SJSA1 (cell line): ENCODE measurements at regions not wholly inside any gene's neighbourhood (a gene's known extent, or its start where the extent isn't known, plus 50 kb on each side); places are given as distances from the start of the nearest gene placed in this dataset.

ENCODE experiments used
- DNase-seq, 2 experiments: peaks; one replicate each; pipeline ENCODE4 v3.0.0-alpha.2; 2015 to 2020; ENCODE audit warnings: low spot score in 2 of 2, low read depth in 1 of 2
- H3K27ac ChIP-seq: fragments of 250-450 bp; sonication (Bioruptor Pico); 2 replicates; pipeline ENCODE4 v1.5.1; 2020; ENCODE audit warnings: mild to moderate bottlenecking, moderate library complexity
- H3K27me3 ChIP-seq: fragments of 250-450 bp; sonication (Bioruptor Pico); replicated peaks from 2 replicates; pipeline ENCODE4 v1.5.1; 2020; ENCODE audit warnings: mild to moderate bottlenecking, moderate library complexity
- H3K36me3 ChIP-seq: fragments of 250-450 bp; sonication (Bioruptor Pico); 2 replicates; pipeline ENCODE4 v1.5.1; 2020; ENCODE audit warnings: mild to moderate bottlenecking
- H3K4me1 ChIP-seq: fragments of 250-450 bp; sonication (Bioruptor Pico); replicated peaks from 2 replicates; pipeline ENCODE4 v1.6.1; 2021; ENCODE audit warnings: mild to moderate bottlenecking
- H3K4me3 ChIP-seq: fragments of 250-450 bp; sonication (Bioruptor Pico); 2 replicates; pipeline ENCODE4 v1.5.1; 2020; ENCODE audit warnings: mild to moderate bottlenecking
- H3K9me3 ChIP-seq: fragments of 250-450 bp; sonication (Bioruptor Pico); replicated peaks from 2 replicates; pipeline ENCODE4 v1.5.1; 2020; ENCODE audit warnings: mild to moderate bottlenecking

- Histone ChIP-seq H3K4me1 (peaks cover 10% of the 10 kb centered on the region), H3K9me3 (no peaks in the 10 kb centered on the region), H3K27ac (no peak overlapping the region), H3K27me3 (no peaks in the 10 kb centered on the region; the same call in 1 of the 2 replicates), H3K4me3 (no peak overlapping the region), H3K36me3 (no peaks in the 10 kb centered on the region)
- no peak for DNase-seq
Measured at GRCh38 chr2:10964052-10964790, 52.5 kb downstream of the KCNF1 start.

- no peaks in the 10 kb centered on the region; the same call in 1 of the 2 replicates for H3K27me3 ChIP-seq
- no peak overlapping the region for H3K4me3 ChIP-seq
Measured at GRCh38 chr2:10965241-10965843, 53.6 kb downstream of the KCNF1 start.

GRCh38 chr2:10966056-10966455, 54.3 kb downstream of the KCNF1 start:
- no peaks in the 10 kb centered on the region for H3K36me3 ChIP-seq
- H3K4me1 ChIP-seq: peaks cover 10% of the 10 kb centered on the region
- no peak for DNase-seq
- no peak overlapping the region for H3K27ac ChIP-seq
- no peaks in the 10 kb centered on the region; the same call in 1 of the 2 replicates for H3K27me3 ChIP-seq
- H3K4me3 ChIP-seq: no peak overlapping the region
- no peaks in the 10 kb centered on the region for H3K9me3 ChIP-seq

More at GRCh38 chr2:10965241-10965843, 53.6 kb downstream of the KCNF1 start:
- H3K36me3 ChIP-seq: no peaks in the 10 kb centered on the region
- DNase-seq: no peak
- H3K4me1 ChIP-seq: peaks cover 10% of the 10 kb centered on the region
- no peak overlapping the region for H3K27ac ChIP-seq
- H3K9me3 ChIP-seq: no peaks in the 10 kb centered on the region

- Histone ChIP-seq H3K27me3 (no peaks in the 10 kb centered on the region; the same call in 1 of the 2 replicates), H3K4me1 (peaks cover 10% of the 10 kb centered on the region), H3K36me3 (no peaks in the 10 kb centered on the region), H3K27ac (no peak overlapping the region), H3K4me3 (no peak overlapping the region), H3K9me3 (no peaks in the 10 kb centered on the region)
- DNase-seq: no peak
Measured at GRCh38 chr2:10966741-10967140, 55.0 kb downstream of the KCNF1 start.

- peaks cover 6% of the 10 kb centered on the region for H3K4me1 ChIP-seq
- no peak overlapping the region for H3K27ac ChIP-seq
- H3K36me3 ChIP-seq: no peaks in the 10 kb centered on the region
- no peak for DNase-seq
- H3K4me3 ChIP-seq: no peak overlapping the region
- H3K9me3 ChIP-seq: no peaks in the 10 kb centered on the region
- H3K27me3 ChIP-seq: no peaks in the 10 kb centered on the region; the same call in 1 of the 2 replicates
Measured at GRCh38 chr2:10968176-10968575, 56.4 kb downstream of the KCNF1 start.

GRCh38 chr2:10970666-10971065, 58.9 kb downstream of the KCNF1 start:
- H3K36me3 ChIP-seq: no peaks in the 10 kb centered on the region
- DNase-seq: no peak
- H3K9me3 ChIP-seq: no peaks in the 10 kb centered on the region
- no peaks in the 10 kb centered on the region for H3K4me1 ChIP-seq
- H3K27ac ChIP-seq: no peak overlapping the region
- H3K4me3 ChIP-seq: no peak overlapping the region
- H3K27me3 ChIP-seq: no peaks in the 10 kb centered on the region

GRCh38 chr2:10971161-10971887, 59.6 kb downstream of the KCNF1 start:
- Histone ChIP-seq H3K9me3 (no peaks in the 10 kb centered on the region), H3K4me1 (no peaks in the 10 kb centered on the region), H3K27ac (no peak overlapping the region), H3K36me3 (no peaks in the 10 kb centered on the region), H3K27me3 (no peaks in the 10 kb centered on the region; the same call in 1 of the 2 replicates), H3K4me3 (no peak overlapping the region)
- no peak for DNase-seq

- Histone ChIP-seq H3K4me3 (no peak overlapping the region), H3K9me3 (no peaks in the 10 kb centered on the region), H3K4me1 (no peaks in the 10 kb centered on the region; the same call in 1 of the 2 replicates), H3K27ac (no peak overlapping the region), H3K27me3 (no peaks in the 10 kb centered on the region; the same call in 1 of the 2 replicates), H3K36me3 (no peaks in the 10 kb centered on the region)
- DNase-seq: no peak
Measured at GRCh38 chr2:10971888-10972260, 60.1 kb downstream of the KCNF1 start.

- no peaks in the 10 kb centered on the region; the same call in 1 of the 2 replicates for H3K4me1 ChIP-seq
- H3K4me3 ChIP-seq: no peak overlapping the region
- no peak overlapping the region for H3K27ac ChIP-seq
- H3K9me3 ChIP-seq: no peaks in the 10 kb centered on the region
- DNase-seq: no peak
- H3K36me3 ChIP-seq: no peaks in the 10 kb centered on the region
- H3K27me3 ChIP-seq: no peaks in the 10 kb centered on the region; the same call in 1 of the 2 replicates
Measured at GRCh38 chr2:10972683-10973433, 61.1 kb downstream of the KCNF1 start.

GRCh38 chr2:10973766-10974165, 62.0 kb downstream of the KCNF1 start:
- Histone ChIP-seq H3K27me3 (no peaks in the 10 kb centered on the region; the same call in 1 of the 2 replicates), H3K4me3 (no peak overlapping the region), H3K9me3 (no peaks in the 10 kb centered on the region), H3K27ac (no peak overlapping the region), H3K36me3 (no peaks in the 10 kb centered on the region), H3K4me1 (no peaks in the 10 kb centered on the region; the same call in 1 of the 2 replicates)
- DNase-seq: no peak

GRCh38 chr2:10977003-10977402, 65.3 kb downstream of the KCNF1 start:
- no peak overlapping the region for H3K27ac ChIP-seq
- H3K9me3 ChIP-seq: no peaks in the 10 kb centered on the region
- DNase-seq: no peak
- H3K36me3 ChIP-seq: no peaks in the 10 kb centered on the region
- no peaks in the 10 kb centered on the region; the same call in 1 of the 2 replicates for H3K4me1 ChIP-seq
- no peaks in the 10 kb centered on the region; the same call in 1 of the 2 replicates for H3K27me3 ChIP-seq
- no peak overlapping the region for H3K4me3 ChIP-seq

- Histone ChIP-seq H3K9me3 (no peaks in the 10 kb centered on the region), H3K4me1 (no peaks in the 10 kb centered on the region; the same call in 1 of the 2 replicates), H3K27ac (no peak overlapping the region), H3K4me3 (no peak overlapping the region), H3K36me3 (no peaks in the 10 kb centered on the region), H3K27me3 (no peaks in the 10 kb centered on the region; the same call in 1 of the 2 replicates)
- no peak for DNase-seq
Measured at GRCh38 chr2:10977621-10978020, 65.9 kb downstream of the KCNF1 start.

- H3K27ac ChIP-seq: no peak overlapping the region
- no peaks in the 10 kb centered on the region for H3K9me3 ChIP-seq
- H3K4me1 ChIP-seq: no peaks in the 10 kb centered on the region; the same call in 1 of the 2 replicates
- no peaks in the 10 kb centered on the region; the same call in 1 of the 2 replicates for H3K27me3 ChIP-seq
- H3K36me3 ChIP-seq: no peaks in the 10 kb centered on the region
- no peak for DNase-seq
- H3K4me3 ChIP-seq: no peak overlapping the region
Measured at GRCh38 chr2:10978090-10978670, 66.4 kb downstream of the KCNF1 start.
